C4-2B (cell line): ENCODE measurements at regions not wholly inside any gene's neighbourhood (a gene's known extent, or its start where the extent isn't known, plus 50 kb on each side); places are given as distances from the start of the nearest gene placed in this dataset.

Experiments
- H3K27ac ChIP-seq: fragments of 450-650 bp; 2 replicates; pipeline ENCODE4 v1.5.1; 2017
- ZFX ChIP-seq: fragments of 450-650 bp; IDR thresholded peaks from 2 replicates; pipeline ENCODE4 v1.6.1; 2017
- TF ChIP-seq, protein P1 (sequence below): fragments of 450-650 bp; conservative IDR thresholded peaks from 2 replicates; pipeline ENCODE4 v1.5.1; 2017; ENCODE audit warnings: mild to moderate bottlenecking

DNA sequence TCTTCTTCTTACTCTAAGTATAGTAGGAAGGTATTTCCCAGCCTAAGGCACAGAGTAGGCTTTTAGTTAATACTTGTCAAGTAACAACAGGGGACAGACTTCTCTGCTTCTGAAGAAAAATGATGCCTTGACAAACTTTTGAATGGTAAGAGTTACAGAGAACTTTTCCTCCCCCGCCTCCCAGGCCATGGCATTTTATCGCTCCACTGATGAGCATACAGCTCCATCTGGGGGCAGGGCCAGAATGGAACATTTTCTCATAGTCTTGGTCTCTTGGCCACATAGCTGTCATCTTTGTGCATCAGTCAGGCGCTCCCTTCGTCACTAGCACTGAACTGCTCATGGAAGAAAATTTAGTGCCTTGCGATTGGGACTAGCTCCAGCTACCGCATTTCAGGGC, 1066.8 kb upstream of the CITED2 start:
- TF ChIP-seq, protein P1, sequence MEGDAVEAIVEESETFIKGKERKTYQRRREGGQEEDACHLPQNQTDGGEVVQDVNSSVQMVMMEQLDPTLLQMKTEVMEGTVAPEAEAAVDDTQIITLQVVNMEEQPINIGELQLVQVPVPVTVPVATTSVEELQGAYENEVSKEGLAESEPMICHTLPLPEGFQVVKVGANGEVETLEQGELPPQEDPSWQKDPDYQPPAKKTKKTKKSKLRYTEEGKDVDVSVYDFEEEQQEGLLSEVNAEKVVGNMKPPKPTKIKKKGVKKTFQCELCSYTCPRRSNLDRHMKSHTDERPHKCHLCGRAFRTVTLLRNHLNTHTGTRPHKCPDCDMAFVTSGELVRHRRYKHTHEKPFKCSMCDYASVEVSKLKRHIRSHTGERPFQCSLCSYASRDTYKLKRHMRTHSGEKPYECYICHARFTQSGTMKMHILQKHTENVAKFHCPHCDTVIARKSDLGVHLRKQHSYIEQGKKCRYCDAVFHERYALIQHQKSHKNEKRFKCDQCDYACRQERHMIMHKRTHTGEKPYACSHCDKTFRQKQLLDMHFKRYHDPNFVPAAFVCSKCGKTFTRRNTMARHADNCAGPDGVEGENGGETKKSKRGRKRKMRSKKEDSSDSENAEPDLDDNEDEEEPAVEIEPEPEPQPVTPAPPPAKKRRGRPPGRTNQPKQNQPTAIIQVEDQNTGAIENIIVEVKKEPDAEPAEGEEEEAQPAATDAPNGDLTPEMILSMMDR: peak; percentile 64
- no peak for TF ChIP-seq ZFX
- no peak overlapping the region for H3K27ac ChIP-seq

DNA sequence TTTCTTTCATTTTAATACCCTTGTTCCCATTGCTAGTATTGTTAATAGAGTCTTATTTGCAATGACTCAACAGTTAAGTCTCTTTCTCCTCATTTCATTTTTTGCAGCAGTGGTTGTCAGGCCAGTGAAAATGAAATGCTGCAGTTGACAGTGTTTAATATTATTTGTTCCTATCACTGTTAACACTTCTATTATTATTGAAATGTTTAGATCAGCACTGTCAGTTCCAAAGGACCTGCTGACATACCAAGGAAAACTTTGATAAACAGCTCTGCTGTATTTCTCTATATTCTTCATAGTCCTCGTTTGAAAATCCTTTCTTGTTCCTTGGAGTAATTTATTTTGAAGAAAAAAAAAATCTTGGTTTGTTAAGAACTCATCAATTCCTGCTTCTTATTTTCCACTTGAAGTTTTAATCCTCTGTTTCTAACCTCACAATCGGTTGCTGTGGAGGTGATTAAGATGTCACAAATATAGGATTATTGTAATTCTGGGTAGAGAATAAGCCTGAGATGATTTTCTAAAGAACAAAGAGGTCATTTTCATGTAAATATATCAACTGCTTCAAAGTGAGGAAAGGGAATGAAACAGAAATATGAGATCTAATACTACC, 1065.9 kb upstream of the CITED2 start:
- no peak overlapping the region for H3K27ac ChIP-seq
- no peak for TF ChIP-seq ZFX
- TF ChIP-seq, protein P1: no peak

DNA sequence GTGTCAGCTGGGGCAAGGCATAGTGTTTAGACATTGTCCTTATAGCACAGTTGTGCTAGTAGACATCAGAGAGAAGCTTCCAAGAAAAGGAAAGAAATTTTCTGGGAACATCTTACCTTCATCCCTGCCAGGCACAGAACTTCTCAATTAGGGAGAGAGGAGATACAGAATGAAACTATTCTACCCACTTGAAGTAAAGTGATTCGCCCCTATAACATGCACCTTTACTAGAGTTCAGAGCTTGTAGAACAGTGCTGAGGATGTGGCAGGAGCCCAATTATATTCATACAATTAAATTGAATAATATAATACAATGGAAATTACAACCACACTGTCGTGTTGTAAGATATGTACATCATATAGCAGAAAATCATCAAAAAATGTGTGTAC, 1063.9 kb upstream of the CITED2 start:
- H3K27ac ChIP-seq: no peak overlapping the region
- TF ChIP-seq ZFX: no peak
- TF ChIP-seq, protein P1: no peak

DNA sequence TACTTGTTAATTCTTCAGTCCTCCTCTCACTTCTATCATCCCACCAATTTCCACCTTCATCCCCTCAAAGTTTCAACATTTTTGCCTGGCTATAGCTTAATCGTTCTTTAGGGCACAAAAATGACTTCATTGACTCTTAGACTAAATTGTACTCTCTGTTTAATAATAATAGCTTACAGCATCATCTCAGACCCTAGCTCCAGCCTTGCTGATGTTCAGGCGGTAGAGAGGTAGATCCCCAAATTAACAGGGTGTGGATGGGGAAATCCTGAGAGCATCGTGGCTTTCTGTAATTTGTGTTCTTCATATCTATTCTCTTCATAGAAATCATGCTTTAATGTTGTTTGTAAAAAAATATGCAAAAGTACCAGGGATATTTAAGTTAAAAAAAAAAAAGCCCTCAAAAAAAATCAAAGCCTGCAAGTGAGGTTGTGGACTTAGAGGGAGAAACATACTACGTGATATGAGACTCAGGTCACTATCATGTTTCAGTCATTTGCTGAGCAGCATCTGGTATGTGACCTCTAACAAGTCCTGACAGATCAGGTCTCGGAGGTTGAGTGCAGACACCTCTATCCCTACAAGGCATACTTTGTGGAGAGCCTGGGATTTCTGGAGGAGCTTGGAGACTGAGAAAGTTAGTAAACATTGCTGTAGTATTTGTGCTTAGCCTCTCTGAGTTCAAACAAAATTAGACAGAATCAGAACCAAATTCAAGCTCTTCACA, 1063.3 kb upstream of the CITED2 start:
- no peak overlapping the region for H3K27ac ChIP-seq
- TF ChIP-seq ZFX: no peak

DNA sequence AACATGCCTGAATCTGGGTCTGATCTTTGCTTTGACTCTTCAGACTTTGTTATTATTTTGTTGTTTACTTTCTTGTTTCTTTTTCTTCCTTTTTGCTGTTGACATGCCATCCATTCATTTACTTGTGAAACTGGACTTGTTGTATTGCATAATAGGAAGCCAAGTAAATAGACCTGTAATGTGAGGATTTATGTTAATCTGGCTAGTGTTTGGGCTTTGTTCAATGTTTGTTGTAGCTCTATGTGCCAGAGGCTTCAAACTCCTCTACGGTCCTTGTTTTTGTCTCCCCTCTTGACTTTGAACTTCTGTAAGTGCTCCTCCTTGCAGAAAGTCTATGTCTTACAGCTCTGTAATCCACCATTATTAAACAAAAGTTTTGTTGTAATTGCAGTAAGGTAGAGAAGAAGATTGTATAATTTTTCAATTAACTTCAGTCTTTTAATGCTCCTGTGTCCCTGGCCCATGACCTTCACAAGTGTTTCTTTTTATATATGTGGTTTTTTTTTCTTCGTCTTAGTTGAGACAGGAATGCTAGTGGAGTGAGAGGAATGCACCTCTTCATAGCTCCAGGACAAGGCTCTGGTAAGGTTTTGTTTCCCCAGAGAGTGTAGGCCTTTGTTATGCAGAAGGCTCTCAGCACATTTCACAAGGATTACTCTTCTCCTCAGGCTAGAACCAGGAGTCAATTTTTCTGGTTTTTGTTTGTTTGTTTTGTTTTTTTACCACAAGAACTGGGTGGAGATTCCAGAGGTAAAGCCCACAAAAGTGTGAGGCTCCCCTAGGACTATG, 1061.8 kb upstream of the CITED2 start:
- H3K27ac ChIP-seq: no peak overlapping the region
- TF ChIP-seq, protein P1: no peak
- TF ChIP-seq ZFX: no peak

GRCh38 chr6:140434761-140435160, 1060.3 kb upstream of the CITED2 start:
- H3K27ac ChIP-seq: no peak overlapping the region
- TF ChIP-seq, protein P1: no peak
- TF ChIP-seq ZFX: no peak

GRCh38 chr6:140433072-140433471, 1058.6 kb upstream of the CITED2 start:
- H3K27ac ChIP-seq: no peak overlapping the region
- TF ChIP-seq, protein P1: no peak
- TF ChIP-seq ZFX: no peak
